Liver (tissue), 7 donors: ENCODE measurements at regions not wholly inside any gene's neighbourhood (a gene's known extent, or its start where the extent isn't known, plus 50 kb on each side); places are given as distances from the start of the nearest gene placed in this dataset.
A peak's percentile ranks its signal among the peaks of the same experiment; 100 is the strongest.

Experiments
- DNase-seq: peaks from one replicate; pipeline ENCODE4 v3.0.0-alpha.2; 2017; ENCODE audit warnings: low spot score
- H3K27ac ChIP-seq, 2 donors: one replicate each; pipeline ENCODE4 v1.7.0; 2013; ENCODE audit warnings: inconsistent platforms in 2 of 2, low read length in 2 of 2, control low read depth in 1 of 2, low read depth in 1 of 2, mild to moderate bottlenecking in 1 of 2
- H3K27me3 ChIP-seq, 4 donors: one replicate each; pipeline versions ENCODE4 v1.6.1 to v1.7.0; 2013; ENCODE audit warnings: low read length in 3 of 4, inconsistent platforms in 1 of 4, mild to moderate bottlenecking in 1 of 4, moderate library complexity in 1 of 4; ENCODE audit not compliant: control insufficient read depth in 4 of 4, insufficient read depth in 4 of 4
- H3K36me3 ChIP-seq, 4 donors: one replicate each; pipeline versions ENCODE4 v1.6.1 to v1.7.0; 2013; ENCODE audit warnings: low read length in 3 of 4, mild to moderate bottlenecking in 3 of 4, low read depth in 1 of 4, moderate library complexity in 1 of 4; ENCODE audit not compliant: control insufficient read depth in 4 of 4, insufficient read depth in 3 of 4
- H3K4me1 ChIP-seq, 4 donors: one replicate each; pipeline versions ENCODE4 v1.6.1 to v1.7.0; 2013; ENCODE audit warnings: low read length in 3 of 4, mild to moderate bottlenecking in 3 of 4, moderate library complexity in 1 of 4; ENCODE audit not compliant: control insufficient read depth in 4 of 4, insufficient read depth in 4 of 4
- H3K4me3 ChIP-seq, 3 donors: one replicate each; pipeline versions ENCODE4 v1.6.1 to v1.7.0; 2013; ENCODE audit warnings: low read length in 3 of 3, control low read depth in 1 of 3, low read depth in 1 of 3, mild to moderate bottlenecking in 1 of 3
- H3K9ac ChIP-seq, 2 donors: one replicate each; pipeline ENCODE4 v1.7.0; 2013; ENCODE audit warnings: low read length in 2 of 2, mild to moderate bottlenecking in 2 of 2, moderate library complexity in 2 of 2, control low read depth in 1 of 2, low read depth in 1 of 2
- H3K9me3 ChIP-seq, 4 donors: one replicate each; pipeline versions ENCODE4 v1.6.1 to v1.7.0; 2013; ENCODE audit warnings: low read length in 3 of 4; ENCODE audit not compliant: control insufficient read depth in 4 of 4
- ATF3 ChIP-seq: IDR thresholded peaks from 2 replicates; pipeline ENCODE4 v1.6.1; 2016; ENCODE audit warnings: antibody characterized with exemption
- FOXA1 ChIP-seq: IDR thresholded peaks from 2 replicates; pipeline ENCODE4 v1.6.1; 2016; ENCODE audit warnings: antibody characterized with exemption
- FOXA2 ChIP-seq: IDR thresholded peaks from 2 replicates; pipeline ENCODE4 v1.6.1; 2016; ENCODE audit warnings: antibody characterized with exemption
- GABPA ChIP-seq, 2 donors: IDR thresholded peaks in 1 of 2; conservative IDR thresholded peaks in 1 of 2; 2 replicates each; pipeline ENCODE4 v1.6.1; 2016; ENCODE audit warnings: antibody characterized with exemption in 2 of 2, mild to moderate bottlenecking in 1 of 2, moderate library complexity in 1 of 2
- HNF4A ChIP-seq, 2 donors: conservative IDR thresholded peaks; 2 replicates each; pipeline ENCODE4 v1.6.1; 2016; ENCODE audit warnings: antibody characterized with exemption in 2 of 2, mild to moderate bottlenecking in 2 of 2
- HNF4G ChIP-seq: IDR thresholded peaks from 2 replicates; pipeline ENCODE4 v1.6.1; 2016; ENCODE audit warnings: antibody characterized with exemption
- JUND ChIP-seq, 2 donors: IDR thresholded peaks; 2 replicates each; pipeline ENCODE4 v1.6.1; 2016; ENCODE audit warnings: antibody characterized with exemption in 2 of 2
- MAX ChIP-seq: IDR thresholded peaks from 2 replicates; pipeline ENCODE4 v1.6.1; 2016; ENCODE audit warnings: antibody characterized with exemption
- NR2F2 ChIP-seq: IDR thresholded peaks from 2 replicates; pipeline ENCODE4 v1.6.1; 2016; ENCODE audit warnings: antibody characterized with exemption
- REST ChIP-seq: IDR thresholded peaks from 2 replicates; pipeline ENCODE4 v1.6.1; 2016; ENCODE audit warnings: antibody characterized with exemption, mild to moderate bottlenecking
- RXRA ChIP-seq, 2 donors: IDR thresholded peaks; 2 replicates each; pipeline ENCODE4 v1.6.1; 2017 to 2018; ENCODE audit warnings: antibody characterized with exemption in 2 of 2, mild to moderate bottlenecking in 1 of 2
- TAF1 ChIP-seq: conservative IDR thresholded peaks from 2 replicates; pipeline ENCODE4 v1.6.1; 2016; ENCODE audit warnings: antibody characterized with exemption, mild to moderate bottlenecking
- YY1 ChIP-seq: IDR thresholded peaks from 2 replicates; pipeline ENCODE4 v1.6.1; 2016; ENCODE audit warnings: antibody characterized with exemption, mild to moderate bottlenecking
- ZBTB33 ChIP-seq: IDR thresholded peaks from 2 replicates; pipeline ENCODE4 v1.6.1; 2016; ENCODE audit warnings: antibody characterized with exemption
- WGBS: extraction: QIAGEN DNeasy Blood & Tissue Kit; methylation state at CpG from one replicate; pipeline ENCODE4 v1.1.7; 2013; 5-methylcytosine and 5-hydroxymethylcytosine counted together
- donor health status: healthy.
- donor health status: healthy.
- donor health status: healthy.
- donor health status: healthy.

GRCh38 chr10:78137147-78137546 lies 103.5 kb downstream of the RPS24 start:
- H3K27ac ChIP-seq: no peak overlapping the region

GRCh38 chr10:78139341-78139740 lies 105.7 kb downstream of the RPS24 start:
- WGBS: 75% methylated on average over 9 of the region's 9 CpGs
- DNase-seq: peak; percentile 36
- TF ChIP-seq ZBTB33 (no peak), FOXA2 (no peak), GABPA (IDR thresholded peaks at IDR 0.05 in 1 of 2, conservative IDR thresholded peaks at IDR 0.05 in 1 of 2) (no peak), NR2F2 (no peak), HNF4A (conservative IDR thresholded peaks at IDR 0.05) (no peak), YY1 (no peak), JUND (IDR thresholded peaks at IDR 0.05) (no peak), RXRA (IDR thresholded peaks at IDR 0.05) (no peak), HNF4G (no peak), ATF3 (no peak), FOXA1 (no peak), TAF1 (no peak)

More at GRCh38 chr10:78137147-78137546, 103.5 kb downstream of the RPS24 start:
- no peak for TF ChIP-seq RXRA (IDR thresholded peaks at IDR 0.05)
- no peak for TF ChIP-seq ATF3
- no peak for TF ChIP-seq REST
- no peak for TF ChIP-seq MAX
- H3K27me3 ChIP-seq: peaks cover 0 to 4% (median 0%) of the 10 kb centered on the region in 4 donors
- no peak overlapping the region for H3K4me3 ChIP-seq
- DNase-seq: no peak
- WGBS: 89% methylated on average over 3 of the region's 3 CpGs
- no peaks in the 10 kb centered on the region for H3K36me3 ChIP-seq
- peaks cover 0 to 5% (median 0%) of the 10 kb centered on the region in 4 donors for H3K9me3 ChIP-seq
- no peak overlapping the region for H3K9ac ChIP-seq
- H3K4me1 ChIP-seq: no peaks in the 10 kb centered on the region

More at GRCh38 chr10:78139341-78139740, 105.7 kb downstream of the RPS24 start:
- Histone ChIP-seq H3K36me3 (no peaks in the 10 kb centered on the region), H3K9me3 (peaks cover 0 to 5% (median 0%) of the 10 kb centered on the region in 4 donors), H3K4me1 (no peaks in the 10 kb centered on the region), H3K4me3 (no peak overlapping the region), H3K27me3 (peaks cover 0 to 4% (median under 1%) of the 10 kb centered on the region in 4 donors), H3K9ac (no peak overlapping the region), H3K27ac (no peak overlapping the region)
